ENCODE measurements at regions not wholly inside any gene's neighbourhood (a gene's known extent, or its start where the extent isn't known, plus 50 kb on each side); places are given as distances from the start of the nearest gene placed in this dataset.
A peak's percentile ranks its signal among the peaks of the same experiment; 100 is the strongest.

GRCh38 chr4:95610061-95610569 is 61.3 kb upstream of the UNC5C start:
- DNase-seq, result no peak
- no peak for ATAC-seq
- TF ChIP-seq CTCF (IDR thresholded peaks at IDR 0.05), result no peak
- Histone ChIP-seq H3K4me3 (no peak overlapping the region), H3K4me1 (no peaks in the 10 kb centered on the region), H3K27me3 (ENCODE audit: low read depth) (no peaks in the 10 kb centered on the region), H3K9me3 (no peaks in the 10 kb centered on the region), H3K27ac (no peak overlapping the region), H3K36me3 (no peaks in the 10 kb centered on the region)
- intact Hi-C loops (cut with DNase I), result no loop called here

GRCh38 chr4:95606739-95607138 is 58.0 kb upstream of the UNC5C start:
- H3K27me3 ChIP-seq (ENCODE audit: low read depth), result no peaks in the 10 kb centered on the region
- TF ChIP-seq CTCF (IDR thresholded peaks at IDR 0.05), result no peak
- intact Hi-C loops (cut with DNase I), result no loop called here

GRCh38 chr4:95603393-95603792 is 54.6 kb upstream of the UNC5C start:
- no peak for DNase-seq
- Histone ChIP-seq H3K4me3 (no peak overlapping the region), H3K27me3 (ENCODE audit: low read depth) (no peaks in the 10 kb centered on the region), H3K4me1 (no peaks in the 10 kb centered on the region), H3K36me3 (no peaks in the 10 kb centered on the region), H3K27ac (no peak overlapping the region), H3K9me3 (no peaks in the 10 kb centered on the region)
- no peak for ATAC-seq
- intact Hi-C loops (cut with DNase I), result no loop called here
- no peak for TF ChIP-seq CTCF (IDR thresholded peaks at IDR 0.05)

More at GRCh38 chr4:95606739-95607138, 58.0 kb upstream of the UNC5C start:
- no peaks in the 10 kb centered on the region for H3K36me3 ChIP-seq
- DNase-seq (peak; percentile 51), ATAC-seq (no peak)
- no peak overlapping the region for H3K27ac ChIP-seq
- no peak overlapping the region for H3K4me3 ChIP-seq
- no peaks in the 10 kb centered on the region for H3K9me3 ChIP-seq
- H3K4me1 ChIP-seq, result no peaks in the 10 kb centered on the region

GRCh38 chr4:95602872-95603271 is 54.1 kb upstream of the UNC5C start:
- intact Hi-C loops (cut with DNase I), result no loop called here
- Histone ChIP-seq H3K4me1 (no peaks in the 10 kb centered on the region), H3K9me3 (no peaks in the 10 kb centered on the region), H3K4me3 (no peak overlapping the region), H3K36me3 (no peaks in the 10 kb centered on the region), H3K27ac (no peak overlapping the region), H3K27me3 (ENCODE audit: low read depth) (no peaks in the 10 kb centered on the region)
- DNase-seq, result no peak
- TF ChIP-seq CTCF (IDR thresholded peaks at IDR 0.05), result no peak
- no peak for ATAC-seq

DNA sequence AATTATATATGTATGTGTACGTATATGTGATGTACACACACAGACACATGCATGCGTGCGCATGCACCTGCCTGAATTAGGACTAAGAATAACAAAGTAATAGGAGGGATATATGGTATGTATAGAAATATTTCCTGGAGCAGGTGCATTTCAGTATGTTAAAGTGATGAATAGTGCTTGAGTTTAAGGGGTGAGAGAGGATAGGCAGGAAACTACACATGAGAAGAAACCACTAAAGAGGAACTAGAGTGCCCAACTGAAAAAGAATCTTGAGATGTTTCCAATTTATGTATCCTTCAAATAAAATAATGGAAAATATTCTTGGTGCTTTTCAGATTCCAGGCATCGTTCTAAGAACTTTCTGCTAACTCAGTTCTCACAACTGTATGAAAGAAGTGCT is 52.6 kb upstream of the UNC5C start:
- H3K27ac ChIP-seq, result no peak overlapping the region
- no peak for TF ChIP-seq CTCF (IDR thresholded peaks at IDR 0.05)
- no peak for ATAC-seq
- no peaks in the 10 kb centered on the region for H3K4me1 ChIP-seq
- no peaks in the 10 kb centered on the region for H3K36me3 ChIP-seq
- H3K27me3 ChIP-seq (ENCODE audit: low read depth), result no peaks in the 10 kb centered on the region
- intact Hi-C loops (cut with DNase I), result no loop called here
- no peaks in the 10 kb centered on the region for H3K9me3 ChIP-seq
- no peak for DNase-seq
- no peak overlapping the region for H3K4me3 ChIP-seq
